H1 (cell line): ENCODE measurements at regions not wholly inside any gene's neighbourhood (a gene's known extent, or its start where the extent isn't known, plus 50 kb on each side); places are given as distances from the start of the nearest gene placed in this dataset.

ENCODE experiments used
- BCL11A ChIP-seq, 2 experiments: IDR thresholded peaks; one replicate each; pipeline ENCODE4 v1.6.1; 2011; ENCODE audit warnings: low read depth in 2 of 2, low read length in 2 of 2, mild to moderate bottlenecking in 2 of 2
- BRCA1 ChIP-seq: IDR thresholded peaks from 2 replicates; pipeline ENCODE4 v1.6.1; 2012; ENCODE audit warnings: low read depth, low read length, improper control_type of control experiment
- CBX5 ChIP-seq: fragments of 300-800, 300-1000 bp; sonication (generic); IDR thresholded peaks from 2 replicates; pipeline ENCODE4 v1.7.1; 2016; ENCODE audit warnings: antibody characterized with exemption, low read length, low read depth
- EGR1 ChIP-seq: IDR thresholded peaks from 2 replicates; pipeline ENCODE4 v1.6.1; 2011; ENCODE audit warnings: low read depth, low read length, borderline replicate concordance
- FOSL1 ChIP-seq: IDR thresholded peaks from 2 replicates; pipeline ENCODE4 v1.6.1; 2011; ENCODE audit warnings: mild to moderate bottlenecking, low read depth, low read length, moderate library complexity; ENCODE audit not compliant: insufficient read depth
- HDAC2 ChIP-seq, 2 experiments: fragments of 300-600 bp in 1 of 2; sonication (generic) in 1 of 2; IDR thresholded peaks; 2 replicates each; pipeline ENCODE4 v1.6.1; 2011 to 2012; ENCODE audit warnings: low read depth in 2 of 2, low read length in 2 of 2, mild to moderate bottlenecking in 2 of 2, moderate library complexity in 2 of 2, borderline replicate concordance in 1 of 2, inconsistent platforms in 1 of 2
- MAFK ChIP-seq: IDR thresholded peaks from 2 replicates; pipeline ENCODE4 v1.6.1; 2012; ENCODE audit warnings: low read depth, mild to moderate bottlenecking, improper control_type of control experiment, low read length
- NANOG ChIP-seq: IDR thresholded peaks from 2 replicates; pipeline ENCODE4 v1.6.1; 2011; ENCODE audit warnings: low read length, low read depth, mild to moderate bottlenecking, inconsistent platforms; ENCODE audit not compliant: insufficient read depth, poor library complexity, severe bottlenecking
- POLR2AphosphoS5 ChIP-seq: IDR thresholded peaks from 2 replicates; pipeline ENCODE4 v1.6.1; 2011; ENCODE audit warnings: low read depth, low read length
- RBBP5 ChIP-seq: IDR thresholded peaks from 2 replicates; pipeline ENCODE4 v1.7.1; 2012; ENCODE audit warnings: low read depth, mild to moderate bottlenecking, inconsistent platforms, low read length, moderate library complexity, borderline replicate concordance
- RXRA ChIP-seq: IDR thresholded peaks from 2 replicates; pipeline ENCODE4 v1.6.1; 2011; ENCODE audit warnings: low read depth, mild to moderate bottlenecking, low read length, moderate library complexity; ENCODE audit not compliant: insufficient read depth
- SIN3A ChIP-seq, 2 experiments: IDR thresholded peaks in 1 of 2; conservative IDR thresholded peaks in 1 of 2; 2 replicates each; pipeline ENCODE4 v1.6.1; 2011 to 2012; ENCODE audit warnings: low read length in 2 of 2, improper control_type of control experiment in 1 of 2, low read depth in 1 of 2, mild to moderate bottlenecking in 1 of 2
- TAF1 ChIP-seq: IDR thresholded peaks from 2 replicates; pipeline ENCODE4 v1.6.1; 2011; ENCODE audit warnings: mild to moderate bottlenecking, low read depth, low read length

DNA sequence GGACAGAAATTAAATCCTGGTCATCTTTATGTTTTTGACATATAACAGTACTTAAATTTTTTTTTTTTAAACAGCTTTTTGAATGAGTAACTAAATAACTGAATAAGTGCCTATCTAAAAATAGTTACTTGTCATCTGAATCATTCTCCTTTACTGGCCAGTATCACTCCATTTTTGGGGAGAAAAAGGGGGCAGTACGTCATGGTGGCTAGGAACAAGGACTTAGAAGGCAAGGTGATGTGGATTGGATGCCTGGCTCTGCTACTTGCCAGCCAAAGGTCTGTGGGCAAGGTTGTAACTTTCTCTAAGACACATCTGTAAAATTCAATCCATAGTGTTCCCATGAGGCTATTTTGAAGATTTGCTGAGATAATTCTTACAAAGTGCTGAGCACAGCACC is 220.4 kb upstream of the DEPDC1 start (continued):
- no peak for TF ChIP-seq BCL11A (IDR thresholded peaks at IDR 0.05; ENCODE audit: low read depth in 2 of 2, low read length in 2 of 2)
- TF ChIP-seq EGR1 = no peak
- TF ChIP-seq RBBP5 = no peak
- TF ChIP-seq MAFK = no peak
- no peak for TF ChIP-seq POLR2AphosphoS5
- TF ChIP-seq SIN3A (conservative IDR thresholded peaks at IDR 0.05 in 1 of 2, IDR thresholded peaks at IDR 0.05 in 1 of 2; ENCODE audit: low read depth in 1 of 2, low read length in 2 of 2) = no peak
- no peak for TF ChIP-seq TAF1
- TF ChIP-seq BRCA1 = no peak
- TF ChIP-seq HDAC2 (IDR thresholded peaks at IDR 0.05; ENCODE audit: borderline replicate concordance in 1 of 2, low read depth in 2 of 2, low read length in 2 of 2) = no peak
- no peak for TF ChIP-seq FOSL1
- no peak for TF ChIP-seq NANOG
- no peak for TF ChIP-seq RXRA
- TF ChIP-seq CBX5 = no peak
